ENCODE measurements at regions not wholly inside any gene's neighbourhood (a gene's known extent, or its start where the extent isn't known, plus 50 kb on each side); places are given as distances from the start of the nearest gene placed in this dataset.
"Not testable (repeated sequence)": the region's sequence is repeated elsewhere in the genome, so short reads cannot be mapped to it uniquely, and the experiment has no call there.

DNA sequence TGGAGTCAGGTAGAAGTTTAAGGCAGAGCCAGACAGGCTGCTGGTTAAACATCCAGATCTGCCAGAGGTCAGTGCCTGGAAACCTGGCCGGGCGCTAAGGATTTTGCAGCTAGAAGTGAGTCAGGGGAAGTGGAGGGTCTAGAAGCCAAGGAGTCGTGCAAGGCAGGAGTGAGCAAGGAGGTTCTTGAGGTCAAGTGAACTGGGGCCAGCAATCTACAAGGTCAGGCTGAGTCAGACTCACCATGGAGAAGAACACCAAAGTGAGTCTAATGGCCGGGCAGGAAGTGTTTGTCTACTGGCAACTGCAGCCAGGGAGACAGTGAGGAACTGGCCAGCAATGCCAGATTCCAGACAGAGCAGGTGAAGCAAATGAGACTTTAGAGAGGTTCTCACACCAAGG is 628.2 kb downstream of the ETNK1 start (continued):
- TF ChIP-seq REST (IDR thresholded peaks at IDR 0.05; ENCODE audit: unreplicated experiment) (no peak), NANOG (IDR thresholded peaks at IDR 0.05; ENCODE audit: borderline replicate concordance) (no peak), POLR2AphosphoS5 (IDR thresholded peaks at IDR 0.05; ENCODE audit: low read depth) (no peak)
- TF ChIP-seq, protein P1, sequence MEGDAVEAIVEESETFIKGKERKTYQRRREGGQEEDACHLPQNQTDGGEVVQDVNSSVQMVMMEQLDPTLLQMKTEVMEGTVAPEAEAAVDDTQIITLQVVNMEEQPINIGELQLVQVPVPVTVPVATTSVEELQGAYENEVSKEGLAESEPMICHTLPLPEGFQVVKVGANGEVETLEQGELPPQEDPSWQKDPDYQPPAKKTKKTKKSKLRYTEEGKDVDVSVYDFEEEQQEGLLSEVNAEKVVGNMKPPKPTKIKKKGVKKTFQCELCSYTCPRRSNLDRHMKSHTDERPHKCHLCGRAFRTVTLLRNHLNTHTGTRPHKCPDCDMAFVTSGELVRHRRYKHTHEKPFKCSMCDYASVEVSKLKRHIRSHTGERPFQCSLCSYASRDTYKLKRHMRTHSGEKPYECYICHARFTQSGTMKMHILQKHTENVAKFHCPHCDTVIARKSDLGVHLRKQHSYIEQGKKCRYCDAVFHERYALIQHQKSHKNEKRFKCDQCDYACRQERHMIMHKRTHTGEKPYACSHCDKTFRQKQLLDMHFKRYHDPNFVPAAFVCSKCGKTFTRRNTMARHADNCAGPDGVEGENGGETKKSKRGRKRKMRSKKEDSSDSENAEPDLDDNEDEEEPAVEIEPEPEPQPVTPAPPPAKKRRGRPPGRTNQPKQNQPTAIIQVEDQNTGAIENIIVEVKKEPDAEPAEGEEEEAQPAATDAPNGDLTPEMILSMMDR (conservative IDR thresholded peaks at IDR 0.05; ENCODE audit: low read depth in 2 of 2), result no peak

GRCh38 chr12:23253910-23254309 is 628.9 kb downstream of the ETNK1 start:
- not testable (repeated sequence) for H3K27me3 Mint-ChIP-seq (ENCODE audit: insufficient read depth, low read depth, poor library complexity); H3F3A ChIP-seq (replicated peaks; ENCODE audit: low read depth); H3K4me1 Mint-ChIP-seq; H2AFZ ChIP-seq; H3K27me3 ChIP-seq (ENCODE audit: insufficient read depth); H4K20me1 ChIP-seq (replicated peaks; ENCODE audit: insufficient read depth); H3K36me3 ChIP-seq (ENCODE audit: insufficient read depth); H3K27ac Mint-ChIP-seq; ATAC-seq; H3K36me3 Mint-ChIP-seq (ENCODE audit: low read depth); DNase-seq (ENCODE audit: low spot score); H3K27ac ChIP-seq (ENCODE audit: low read depth); H3K4me3 Mint-ChIP-seq; H3K4me3 ChIP-seq; H3K9me3 Mint-ChIP-seq; H3K4me2 ChIP-seq; H3K79me2 ChIP-seq (replicated peaks; ENCODE audit: insufficient read depth); H3K4me1 ChIP-seq (ENCODE audit: insufficient read depth); H3K9me2 ChIP-seq (ENCODE audit: insufficient read depth)

DNA sequence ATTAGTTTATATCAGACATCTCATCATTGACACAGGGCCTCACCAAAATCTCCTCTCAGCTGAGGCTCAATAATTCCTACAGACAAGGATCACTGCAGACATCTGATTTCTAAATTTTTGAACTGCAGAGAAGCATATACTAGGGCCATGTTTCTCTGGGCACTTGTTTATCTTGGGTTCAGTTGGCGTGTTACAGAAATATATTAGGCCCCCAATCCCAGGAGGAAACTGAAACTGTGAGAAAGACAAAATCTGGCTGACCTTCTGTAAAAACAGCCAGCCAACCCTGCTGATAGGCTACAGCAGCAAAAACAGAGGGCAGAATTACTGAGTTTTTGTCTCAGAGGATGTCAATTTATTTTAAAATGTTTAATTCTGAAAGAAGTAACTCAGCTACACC is 634.6 kb downstream of the ETNK1 start:
- no peaks in the 10 kb centered on the region for H3K4me1 Mint-ChIP-seq
- no peaks in the 10 kb centered on the region for H3K36me3 Mint-ChIP-seq (ENCODE audit: low read depth)
- Histone ChIP-seq H3K27me3 (ENCODE audit: insufficient read depth) (no peaks in the 10 kb centered on the region), H3K4me2 (no peak overlapping the region), H3K79me2 (replicated peaks; ENCODE audit: insufficient read depth) (no peaks in the 10 kb centered on the region), H3K9me2 (ENCODE audit: insufficient read depth) (no peaks in the 10 kb centered on the region; the same call in 1 of the 2 replicates), H2AFZ (no peak overlapping the region), H3F3A (replicated peaks; ENCODE audit: low read depth) (no peaks in the 10 kb centered on the region), H3K4me3 (no peak overlapping the region), H4K20me1 (replicated peaks; ENCODE audit: insufficient read depth) (no peaks in the 10 kb centered on the region), H3K27ac (ENCODE audit: low read depth) (no peak overlapping the region), H3K36me3 (ENCODE audit: insufficient read depth) (no peaks in the 10 kb centered on the region), H3K4me1 (ENCODE audit: insufficient read depth) (no peaks in the 10 kb centered on the region)
- no peak overlapping the region for H3K4me3 Mint-ChIP-seq
- ATAC-seq (no peak), DNase-seq (ENCODE audit: low spot score) (no peak)
- no peaks in the 10 kb centered on the region for H3K27me3 Mint-ChIP-seq (ENCODE audit: insufficient read depth, low read depth, poor library complexity)
- no peaks in the 10 kb centered on the region for H3K9me3 Mint-ChIP-seq
- no peak overlapping the region for H3K27ac Mint-ChIP-seq
- TF ChIP-seq, protein P1 (conservative IDR thresholded peaks at IDR 0.05; ENCODE audit: low read depth in 2 of 2), result no peak
- TF ChIP-seq ZNF114 (CRISPR knock-in tag; IDR thresholded peaks at IDR 0.05) (no peak), ETS1 (IDR thresholded peaks at IDR 0.05) (no peak), ZNF331 (CRISPR knock-in tag; IDR thresholded peaks at IDR 0.05; ENCODE audit: low read depth) (no peak), STAT1 (IDR thresholded peaks at IDR 0.05; ENCODE audit: unreplicated experiment) (no peak), REST (IDR thresholded peaks at IDR 0.05; ENCODE audit: unreplicated experiment) (no peak)

Data from GM23338 (cell line).